OCI-LY3 (cell line): ENCODE measurements at regions not wholly inside any gene's neighbourhood (a gene's known extent, or its start where the extent isn't known, plus 50 kb on each side); places are given as distances from the start of the nearest gene placed in this dataset.
"Not testable (repeated sequence)": the region's sequence is repeated elsewhere in the genome, so short reads cannot be mapped to it uniquely, and the experiment has no call there.

Experiments
- H2AFZ ChIP-seq: fragments of 200-600, 300-600 bp; shearing (Covaris generic); 2 replicates; pipeline ENCODE4 v1.6.0; 2014; ENCODE audit warnings: antibody characterized with exemption, low read depth, low read length
- H3K27ac ChIP-seq: fragments of 200-600, 300-600 bp; sonication (generic); 2 replicates; pipeline ENCODE4 v1.5.1; 2014; ENCODE audit warnings: mild to moderate bottlenecking, low read length, moderate library complexity, mixed read lengths
- H3K27me3 ChIP-seq: fragments of 200-600, 300-600 bp; sonication (generic); 2 replicates; pipeline ENCODE4 v1.6.1; 2014; ENCODE audit warnings: low read depth, low read length, mixed read lengths
- H3K36me3 ChIP-seq: fragments of 200-600, 300-600 bp; sonication (generic); replicated peaks from 2 replicates; pipeline ENCODE3; 2014; ENCODE audit warnings: low read depth, low read length, mixed read lengths
- H3K4me1 ChIP-seq: fragments of 300-600, 200-600 bp; sonication (generic); 2 replicates; pipeline ENCODE4 v1.6.1; 2014; ENCODE audit warnings: low read length, mixed read lengths
- H3K4me2 ChIP-seq: fragments of 200-600, 300-600 bp; sonication (generic); 2 replicates; pipeline ENCODE4 v1.6.1; 2014; ENCODE audit warnings: low read length, mixed read lengths
- H3K4me3 ChIP-seq: fragments of 300-600, 200-600 bp; sonication (generic); 2 replicates; pipeline ENCODE4 v1.5.1; 2014; ENCODE audit warnings: antibody characterized with exemption, mild to moderate bottlenecking, low read length, moderate library complexity
- H3K79me2 ChIP-seq: fragments of 300-600, 200-600 bp; shearing (Covaris generic); 2 replicates; pipeline ENCODE4 v1.6.1; 2014; ENCODE audit warnings: mild to moderate bottlenecking, low read length, mixed read lengths
- H3K9ac ChIP-seq: fragments of 300-600, 200-600 bp; shearing (Covaris generic); 2 replicates; pipeline ENCODE4 v1.6.0; 2014; ENCODE audit warnings: mild to moderate bottlenecking, low read length, moderate library complexity
- H3K9me3 ChIP-seq: fragments of 200-600, 300-600 bp; shearing (Covaris generic); 2 replicates; pipeline ENCODE4 v1.6.1; 2014; ENCODE audit warnings: low read length, mixed read lengths; ENCODE audit not compliant: insufficient read depth
- H4K20me1 ChIP-seq: fragments of 200-600, 300-600 bp; sonication (generic); 2 replicates; pipeline ENCODE4 v1.6.1; 2016; ENCODE audit warnings: low read length, mixed read lengths; ENCODE audit not compliant: insufficient read depth
- EZH2phosphoT487 ChIP-seq: fragments of 200-600 bp; shearing (Covaris generic); IDR thresholded peaks from 2 replicates; pipeline ENCODE4 v1.6.1; 2018; ENCODE audit warnings: antibody characterized with exemption, mixed run types, low read depth
- TF ChIP-seq, protein P1 (sequence below): fragments of 200-600, 300-600 bp; sonication (generic); IDR thresholded peaks from 2 replicates; pipeline ENCODE4 v1.5.1; 2014; ENCODE audit warnings: antibody characterized with exemption, low read length, low read depth

- Histone ChIP-seq H4K20me1 (no peaks in the 10 kb centered on the region), H3K4me1 (no peaks in the 10 kb centered on the region), H3K9me3 (no peaks in the 10 kb centered on the region), H3K4me3 (no peak overlapping the region), H3K79me2 (no peaks in the 10 kb centered on the region), H3K4me2 (no peak overlapping the region), H3K36me3 (no peaks in the 10 kb centered on the region), H3K9ac (no peak overlapping the region), H3K27me3 (no peaks in the 10 kb centered on the region), H3K27ac (no peak overlapping the region), H2AFZ (no peak overlapping the region)
- TF ChIP-seq, protein P1, sequence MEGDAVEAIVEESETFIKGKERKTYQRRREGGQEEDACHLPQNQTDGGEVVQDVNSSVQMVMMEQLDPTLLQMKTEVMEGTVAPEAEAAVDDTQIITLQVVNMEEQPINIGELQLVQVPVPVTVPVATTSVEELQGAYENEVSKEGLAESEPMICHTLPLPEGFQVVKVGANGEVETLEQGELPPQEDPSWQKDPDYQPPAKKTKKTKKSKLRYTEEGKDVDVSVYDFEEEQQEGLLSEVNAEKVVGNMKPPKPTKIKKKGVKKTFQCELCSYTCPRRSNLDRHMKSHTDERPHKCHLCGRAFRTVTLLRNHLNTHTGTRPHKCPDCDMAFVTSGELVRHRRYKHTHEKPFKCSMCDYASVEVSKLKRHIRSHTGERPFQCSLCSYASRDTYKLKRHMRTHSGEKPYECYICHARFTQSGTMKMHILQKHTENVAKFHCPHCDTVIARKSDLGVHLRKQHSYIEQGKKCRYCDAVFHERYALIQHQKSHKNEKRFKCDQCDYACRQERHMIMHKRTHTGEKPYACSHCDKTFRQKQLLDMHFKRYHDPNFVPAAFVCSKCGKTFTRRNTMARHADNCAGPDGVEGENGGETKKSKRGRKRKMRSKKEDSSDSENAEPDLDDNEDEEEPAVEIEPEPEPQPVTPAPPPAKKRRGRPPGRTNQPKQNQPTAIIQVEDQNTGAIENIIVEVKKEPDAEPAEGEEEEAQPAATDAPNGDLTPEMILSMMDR = no peak
- TF ChIP-seq EZH2phosphoT487 = no peak
These were observed 177.6 kb upstream of the FGF13 start for GRCh38 chrX:138889149-138889548.

- no peak overlapping the region for H3K9ac ChIP-seq
- H3K4me1 ChIP-seq = no peaks in the 10 kb centered on the region
- H3K9me3 ChIP-seq = no peaks in the 10 kb centered on the region
- no peaks in the 10 kb centered on the region for H3K36me3 ChIP-seq
- TF ChIP-seq, protein P1 = no peak
- no peak for TF ChIP-seq EZH2phosphoT487
- H4K20me1 ChIP-seq = no peaks in the 10 kb centered on the region
- no peak overlapping the region for H3K4me2 ChIP-seq
- H3K27me3 ChIP-seq = no peaks in the 10 kb centered on the region
- no peak overlapping the region for H3K27ac ChIP-seq
- H2AFZ ChIP-seq = no peak overlapping the region
- no peaks in the 10 kb centered on the region for H3K79me2 ChIP-seq
- no peak overlapping the region for H3K4me3 ChIP-seq
These were observed 175.3 kb upstream of the FGF13 start for GRCh38 chrX:138886769-138887168.

DNA sequence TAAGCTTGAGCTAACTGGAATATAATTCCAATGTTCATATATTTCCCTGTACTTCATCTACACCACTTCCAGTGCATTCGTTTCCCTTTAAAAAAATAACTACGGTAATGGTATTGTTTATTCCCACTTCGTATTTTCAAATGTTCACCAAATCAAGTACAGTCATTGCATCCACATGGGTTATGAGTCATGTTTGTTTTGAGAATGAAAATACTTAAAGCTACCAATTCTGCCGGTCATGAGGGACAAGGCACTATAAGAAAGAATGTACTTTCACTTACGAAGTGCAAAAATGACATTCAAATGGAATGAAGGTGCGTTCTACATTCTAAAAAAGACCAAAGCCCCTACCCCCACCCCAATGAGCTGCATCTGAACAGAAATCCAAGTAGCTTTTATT lies 174.4 kb upstream of the FGF13 start:
- H2AFZ ChIP-seq = no peak overlapping the region
- no peaks in the 10 kb centered on the region for H3K9me3 ChIP-seq
- TF ChIP-seq, protein P1 = no peak
- no peak for TF ChIP-seq EZH2phosphoT487
- no peaks in the 10 kb centered on the region for H4K20me1 ChIP-seq
- H3K9ac ChIP-seq = no peak overlapping the region
- H3K27me3 ChIP-seq = no peaks in the 10 kb centered on the region
- no peak overlapping the region for H3K27ac ChIP-seq
- no peak overlapping the region for H3K4me3 ChIP-seq
- no peaks in the 10 kb centered on the region for H3K4me1 ChIP-seq
- no peak overlapping the region for H3K4me2 ChIP-seq
- H3K79me2 ChIP-seq = no peaks in the 10 kb centered on the region
- H3K36me3 ChIP-seq = no peaks in the 10 kb centered on the region

GRCh38 chrX:138880293-138880692 lies 168.8 kb upstream of the FGF13 start:
- H4K20me1 ChIP-seq, H3K4me1 ChIP-seq, H2AFZ ChIP-seq, H3K79me2 ChIP-seq, H3K36me3 ChIP-seq, H3K27ac ChIP-seq, H3K9ac ChIP-seq, H3K4me2 ChIP-seq, H3K27me3 ChIP-seq, H3K4me3 ChIP-seq, H3K9me3 ChIP-seq: not testable (repeated sequence)

- no peaks in the 10 kb centered on the region for H4K20me1 ChIP-seq
- no peak for TF ChIP-seq EZH2phosphoT487
- TF ChIP-seq, protein P1 = no peak
- no peak overlapping the region for H3K4me2 ChIP-seq
- H3K4me3 ChIP-seq = no peak overlapping the region
- H3K36me3 ChIP-seq = no peaks in the 10 kb centered on the region
- H3K9me3 ChIP-seq = no peaks in the 10 kb centered on the region
- H3K27me3 ChIP-seq = no peaks in the 10 kb centered on the region
- H2AFZ ChIP-seq = no peak overlapping the region
- no peaks in the 10 kb centered on the region for H3K79me2 ChIP-seq
- H3K27ac ChIP-seq = no peak overlapping the region
- no peaks in the 10 kb centered on the region for H3K4me1 ChIP-seq
- H3K9ac ChIP-seq = no peak overlapping the region
These were observed 166.2 kb upstream of the FGF13 start for GRCh38 chrX:138877746-138878145.
